GM12878 (cell line): ENCODE measurements at regions not wholly inside any gene's neighbourhood (a gene's known extent, or its start where the extent isn't known, plus 50 kb on each side); places are given as distances from the start of the nearest gene placed in this dataset.

ENCODE experiments used
- ATAC-seq: fragments of 200-7000 bp; cut with Tn5 transposase; 3 replicates; pipeline ENCODE4 v1.9.1; 2020; ENCODE audit warnings: mild to moderate bottlenecking, moderate library complexity
- BruUV-seq: library from RNA; stranded (reverse); fragments of 400-500 nt; replicated peaks from 2 replicates; lab custom pipeline; 2021; lab: Mats Ljungman, UMichigan
- CTCF ChIA-PET: fragments of 300-600 bp; sonication (Branson Sonifier 250); formaldehyde crosslinking; extraction: SDS; loops from one replicate; lab custom pipeline; 2021; ENCODE audit warnings: inconsistent platforms; lab: Yijun Ruan, JAX
- POLR2A ChIA-PET: fragments of 350-600 bp; formaldehyde crosslinking; extraction: SDS; loops from one replicate; lab custom pipeline; 2021; ENCODE audit warnings: inconsistent platforms; lab: Charles Lee
- RAD21 ChIA-PET: fragments of 300-600 bp; sonication (Branson Sonifier 250); formaldehyde crosslinking; loops from one replicate; lab custom pipeline; 2023; ENCODE audit warnings: antibody characterized with exemption; ENCODE audit not compliant: unreplicated experiment; lab: Charles Lee
- SMC1A ChIA-PET: fragments of 300-600 bp; sonication (Branson Sonifier 250); formaldehyde crosslinking; loops from one replicate; lab custom pipeline; 2023; ENCODE audit not compliant: unreplicated experiment, uncharacterized antibody; lab: Charles Lee
- DNase-seq: peaks from one replicate; pipeline ENCODE4 v3.0.0-alpha.2; 2011; ENCODE audit warnings: low read depth, low spot score
- FAIRE-seq: peaks from 3 replicates; lab custom pipeline; 2011; peaks lifted over from hg19 to GRCh38; lab: Jason Lieb, UNC
- H2AFZ ChIP-seq: 2 replicates; pipeline ENCODE4 v1.6.0; 2011; ENCODE audit warnings: low read depth, low read length, control low read depth; ENCODE audit not compliant: control insufficient read depth
- H3K27ac ChIP-seq: 2 replicates; pipeline ENCODE4 v1.5.1; 2011; ENCODE audit warnings: control low read depth; ENCODE audit not compliant: control insufficient read depth, insufficient read depth
- H3K27me3 ChIP-seq, 2 experiments: replicated peaks in 1 of 2; 2 replicates each; pipeline versions ENCODE4 v1.6.0 to v1.6.1; 2011; ENCODE audit warnings: low read length in 1 of 2; ENCODE audit not compliant: control insufficient read depth in 2 of 2, insufficient read depth in 2 of 2
- H3K36me3 ChIP-seq, 2 experiments: 2 replicates each; pipeline ENCODE4 v1.5.1; 2011; ENCODE audit warnings: low read length in 1 of 2; ENCODE audit not compliant: control insufficient read depth in 2 of 2, insufficient read depth in 2 of 2
- H3K4me1 ChIP-seq: 2 replicates; pipeline ENCODE4 v1.6.1; 2011; ENCODE audit warnings: mild to moderate bottlenecking, low read length, moderate library complexity, mixed read lengths; ENCODE audit not compliant: control insufficient read depth, insufficient read depth
- H3K4me2 ChIP-seq: 2 replicates; pipeline ENCODE4 v1.6.0; 2011; ENCODE audit warnings: control low read depth; ENCODE audit not compliant: control insufficient read depth, insufficient read depth
- H3K4me3 ChIP-seq: fragments of 200-600 bp; sonication (generic); 2 replicates; pipeline ENCODE4 v1.5.1; 2016
- H3K79me2 ChIP-seq: 2 replicates; pipeline ENCODE4 v1.6.0; 2011; ENCODE audit warnings: low read length; ENCODE audit not compliant: control insufficient read depth, insufficient read depth
- H3K9ac ChIP-seq: 2 replicates; pipeline ENCODE4 v1.8.0; 2011; ENCODE audit warnings: low read length, control low read depth, mixed read lengths; ENCODE audit not compliant: control insufficient read depth, insufficient read depth
- H3K9me3 ChIP-seq: replicated peaks from 3 replicates; pipeline ENCODE4 v1.5.1; 2011; ENCODE audit warnings: mild to moderate bottlenecking, low read length; ENCODE audit not compliant: control insufficient read depth, insufficient read depth
- H4K20me1 ChIP-seq: 2 replicates; pipeline ENCODE4 v1.6.0; 2011; ENCODE audit not compliant: control insufficient read depth, insufficient read depth
- CBFB ChIP-seq: IDR thresholded peaks from 2 replicates; pipeline ENCODE4 v1.6.1; 2016; ENCODE audit warnings: antibody characterized with exemption, low read depth
- CBX3 ChIP-seq: fragments of 200-600 bp; sonication (generic); IDR thresholded peaks from 2 replicates; pipeline ENCODE4 v1.6.1; 2016; ENCODE audit warnings: low read depth, borderline replicate concordance
- CBX5 ChIP-seq: sonication (generic); IDR thresholded peaks from 2 replicates; pipeline ENCODE4 v1.6.1; 2016; ENCODE audit warnings: low read depth, moderate library complexity, mild to moderate bottlenecking, inconsistent platforms
- IKZF1 ChIP-seq: fragments of 450-650 bp; conservative IDR thresholded peaks from 2 replicates; pipeline ENCODE4 v1.6.1; 2017; ENCODE audit warnings: antibody characterized with exemption, mild to moderate bottlenecking
- MXI1 ChIP-seq: fragments of 150-350 bp; IDR thresholded peaks from 2 replicates; pipeline ENCODE4 v1.6.1; 2011; ENCODE audit warnings: low read depth, mild to moderate bottlenecking, inconsistent platforms, low read length, improper control_type of control experiment
- NR2F1 ChIP-seq: fragments of 450-650 bp; conservative IDR thresholded peaks from 2 replicates; pipeline ENCODE4 v1.6.1; 2017; ENCODE audit warnings: mild to moderate bottlenecking
- SIX5 ChIP-seq: IDR thresholded peaks from 2 replicates; pipeline ENCODE4 v1.6.1; 2011; ENCODE audit warnings: mild to moderate bottlenecking, low read depth, low read length, moderate library complexity; ENCODE audit not compliant: severe bottlenecking
- TAF1 ChIP-seq: IDR thresholded peaks from 2 replicates; pipeline ENCODE4 v1.6.1; 2011; ENCODE audit warnings: mild to moderate bottlenecking, low read depth, low read length, borderline replicate concordance
- TCF7 ChIP-seq: IDR thresholded peaks from 2 replicates; pipeline ENCODE4 v1.6.1; 2014; ENCODE audit warnings: antibody characterized with exemption, borderline replicate concordance
- YY1 ChIP-seq: IDR thresholded peaks from 2 replicates; pipeline ENCODE4 v1.6.1; 2011; ENCODE audit warnings: low read depth, mild to moderate bottlenecking, low read length
- ZBED1 ChIP-seq: IDR thresholded peaks from 2 replicates; pipeline ENCODE4 v1.6.1; 2016; ENCODE audit warnings: borderline replicate concordance
- ZNF24 ChIP-seq: fragments of 450-650 bp; IDR thresholded peaks from 2 replicates; pipeline ENCODE4 v1.6.1; 2017; ENCODE audit warnings: antibody characterized with exemption, mild to moderate bottlenecking
- WGBS: methylation state at CpG from one replicate; pipeline ENCODE4 v1.1.6; 2016; ENCODE audit warnings: low lambda C conversion rate; ENCODE audit not compliant: insufficient replicate concordance, insufficient coverage; ENCODE audit errors: missing lambda C conversion rate; 5-methylcytosine and 5-hydroxymethylcytosine counted together
- in situ Hi-C: fragments of 300-500 bp; cut with MboI; formaldehyde crosslinking; loops from 9 replicates; pipeline ENCODE4 v1.14.3; 2018; ENCODE audit warnings: mixed read lengths
- intact Hi-C: fragments of 100-400 bp; cut with micrococcal nuclease; formaldehyde crosslinking; loops from one replicate; pipeline ENCODE4 v1.14.2; 2022; ENCODE audit not compliant: unreplicated experiment
- TF ChIP-seq, protein P1 (sequence below): fragments of 450-650 bp; conservative IDR thresholded peaks from 2 replicates; pipeline ENCODE4 v1.6.1; 2017; ENCODE audit warnings: mild to moderate bottlenecking, moderate library complexity
- TF ChIP-seq, protein P2 (sequence below): fragments of 450-650 bp; IDR thresholded peaks from 2 replicates; pipeline ENCODE4 v1.6.1; 2018; ENCODE audit warnings: mild to moderate bottlenecking, low read depth, moderate library complexity; ENCODE audit not compliant: partially characterized antibody
- TF ChIP-seq, protein P3 (sequence below): IDR thresholded peaks from 2 replicates; pipeline ENCODE4 v1.6.1; 2011; ENCODE audit warnings: mild to moderate bottlenecking, low read depth, low read length, moderate library complexity; ENCODE audit not compliant: insufficient replicate concordance
- TF ChIP-seq, protein P4 (sequence below): IDR thresholded peaks from 2 replicates; pipeline ENCODE4 v1.6.1; 2011; ENCODE audit warnings: borderline replicate concordance, low read depth, mild to moderate bottlenecking, moderate library complexity, low read length; ENCODE audit not compliant: insufficient read depth, poor library complexity, severe bottlenecking
- TF ChIP-seq, protein P5 (sequence below): fragments of 150-350 bp; IDR thresholded peaks from 2 replicates; pipeline ENCODE4 v1.6.1; 2014; ENCODE audit warnings: mild to moderate bottlenecking, low read depth, low read length

DNA sequence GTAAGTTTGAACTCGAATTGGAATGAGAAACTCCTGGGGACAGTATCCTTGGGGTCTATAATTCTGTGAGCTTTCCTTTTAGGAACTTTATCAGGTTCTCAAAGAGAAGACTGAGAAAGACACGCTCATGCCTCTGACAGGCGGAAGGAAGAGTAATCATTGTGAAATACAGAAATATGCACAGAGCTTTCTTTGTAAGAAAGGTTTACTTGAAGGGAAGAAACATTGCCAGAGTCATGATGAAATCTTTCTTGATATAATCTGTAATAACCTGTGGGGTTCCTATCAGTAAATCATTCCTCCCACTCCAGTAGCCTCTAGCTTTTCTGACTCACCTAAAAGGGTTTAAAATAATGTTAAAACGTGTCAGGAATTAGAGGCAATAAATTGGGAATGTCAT is 83.6 kb upstream of the CCDC39 start:
- in situ Hi-C loops = no loop called here
- no peak for ATAC-seq
- Histone ChIP-seq H3K36me3 (no peaks in the 10 kb centered on the region), H3K9me3 (no peaks in the 10 kb centered on the region), H3K9ac (no peak overlapping the region), H3K79me2 (no peaks in the 10 kb centered on the region), H3K4me1 (no peaks in the 10 kb centered on the region), H2AFZ (no peak overlapping the region), H3K4me3 (no peak overlapping the region), H3K4me2 (no peak overlapping the region), H3K27me3 (no peaks in the 10 kb centered on the region), H3K27ac (no peak overlapping the region), H4K20me1 (no peaks in the 10 kb centered on the region)
- ChIA-PET POLR2A (no interaction called here), RAD21 (no interaction called here), CTCF (interaction anchor here (1.0 to 1.4 kb wide), 2 partner anchors 19 to 38 kb away, joined by 3 read pairs; no protein-coding TSS in a partner anchor), SMC1A (interaction anchor here (0.6 to 0.9 kb wide), 2 partner anchors 13 to 1823 kb away, joined by 3 read pairs; no protein-coding TSS in a partner anchor)
- intact Hi-C loops = no loop called here
- no TSS peak for BruUV-seq
- no peak for DNase-seq
- 16% methylated on average over 4 of the region's 4 CpGs for WGBS
- no peak for FAIRE-seq
- TF ChIP-seq, protein P1, sequence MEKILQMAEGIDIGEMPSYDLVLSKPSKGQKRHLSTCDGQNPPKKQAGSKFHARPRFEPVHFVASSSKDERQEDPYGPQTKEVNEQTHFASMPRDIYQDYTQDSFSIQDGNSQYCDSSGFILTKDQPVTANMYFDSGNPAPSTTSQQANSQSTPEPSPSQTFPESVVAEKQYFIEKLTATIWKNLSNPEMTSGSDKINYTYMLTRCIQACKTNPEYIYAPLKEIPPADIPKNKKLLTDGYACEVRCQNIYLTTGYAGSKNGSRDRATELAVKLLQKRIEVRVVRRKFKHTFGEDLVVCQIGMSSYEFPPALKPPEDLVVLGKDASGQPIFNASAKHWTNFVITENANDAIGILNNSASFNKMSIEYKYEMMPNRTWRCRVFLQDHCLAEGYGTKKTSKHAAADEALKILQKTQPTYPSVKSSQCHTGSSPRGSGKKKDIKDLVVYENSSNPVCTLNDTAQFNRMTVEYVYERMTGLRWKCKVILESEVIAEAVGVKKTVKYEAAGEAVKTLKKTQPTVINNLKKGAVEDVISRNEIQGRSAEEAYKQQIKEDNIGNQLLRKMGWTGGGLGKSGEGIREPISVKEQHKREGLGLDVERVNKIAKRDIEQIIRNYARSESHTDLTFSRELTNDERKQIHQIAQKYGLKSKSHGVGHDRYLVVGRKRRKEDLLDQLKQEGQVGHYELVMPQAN = no peak
- TF ChIP-seq CBX3 = no peak
- no peak for TF ChIP-seq TCF7
- TF ChIP-seq MXI1 = no peak
- no peak for TF ChIP-seq TAF1
- TF ChIP-seq YY1 = no peak
- TF ChIP-seq, protein P2, sequence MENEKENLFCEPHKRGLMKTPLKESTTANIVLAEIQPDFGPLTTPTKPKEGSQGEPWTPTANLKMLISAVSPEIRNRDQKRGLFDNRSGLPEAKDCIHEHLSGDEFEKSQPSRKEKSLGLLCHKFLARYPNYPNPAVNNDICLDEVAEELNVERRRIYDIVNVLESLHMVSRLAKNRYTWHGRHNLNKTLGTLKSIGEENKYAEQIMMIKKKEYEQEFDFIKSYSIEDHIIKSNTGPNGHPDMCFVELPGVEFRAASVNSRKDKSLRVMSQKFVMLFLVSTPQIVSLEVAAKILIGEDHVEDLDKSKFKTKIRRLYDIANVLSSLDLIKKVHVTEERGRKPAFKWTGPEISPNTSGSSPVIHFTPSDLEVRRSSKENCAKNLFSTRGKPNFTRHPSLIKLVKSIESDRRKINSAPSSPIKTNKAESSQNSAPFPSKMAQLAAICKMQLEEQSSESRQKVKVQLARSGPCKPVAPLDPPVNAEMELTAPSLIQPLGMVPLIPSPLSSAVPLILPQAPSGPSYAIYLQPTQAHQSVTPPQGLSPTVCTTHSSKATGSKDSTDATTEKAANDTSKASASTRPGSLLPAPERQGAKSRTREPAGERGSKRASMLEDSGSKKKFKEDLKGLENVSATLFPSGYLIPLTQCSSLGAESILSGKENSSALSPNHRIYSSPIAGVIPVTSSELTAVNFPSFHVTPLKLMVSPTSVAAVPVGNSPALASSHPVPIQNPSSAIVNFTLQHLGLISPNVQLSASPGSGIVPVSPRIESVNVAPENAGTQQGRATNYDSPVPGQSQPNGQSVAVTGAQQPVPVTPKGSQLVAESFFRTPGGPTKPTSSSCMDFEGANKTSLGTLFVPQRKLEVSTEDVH = no peak
- TF ChIP-seq ZNF24 = no peak
- TF ChIP-seq, protein P3, sequence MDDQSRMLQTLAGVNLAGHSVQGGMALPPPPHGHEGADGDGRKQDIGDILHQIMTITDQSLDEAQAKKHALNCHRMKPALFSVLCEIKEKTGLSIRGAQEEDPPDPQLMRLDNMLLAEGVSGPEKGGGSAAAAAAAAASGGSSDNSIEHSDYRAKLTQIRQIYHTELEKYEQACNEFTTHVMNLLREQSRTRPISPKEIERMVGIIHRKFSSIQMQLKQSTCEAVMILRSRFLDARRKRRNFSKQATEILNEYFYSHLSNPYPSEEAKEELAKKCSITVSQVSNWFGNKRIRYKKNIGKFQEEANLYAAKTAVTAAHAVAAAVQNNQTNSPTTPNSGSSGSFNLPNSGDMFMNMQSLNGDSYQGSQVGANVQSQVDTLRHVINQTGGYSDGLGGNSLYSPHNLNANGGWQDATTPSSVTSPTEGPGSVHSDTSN = no peak
- TF ChIP-seq NR2F1 = no peak
- TF ChIP-seq SIX5 = no peak
- no peak for TF ChIP-seq CBFB
- TF ChIP-seq IKZF1 = no peak
- TF ChIP-seq, protein P4, sequence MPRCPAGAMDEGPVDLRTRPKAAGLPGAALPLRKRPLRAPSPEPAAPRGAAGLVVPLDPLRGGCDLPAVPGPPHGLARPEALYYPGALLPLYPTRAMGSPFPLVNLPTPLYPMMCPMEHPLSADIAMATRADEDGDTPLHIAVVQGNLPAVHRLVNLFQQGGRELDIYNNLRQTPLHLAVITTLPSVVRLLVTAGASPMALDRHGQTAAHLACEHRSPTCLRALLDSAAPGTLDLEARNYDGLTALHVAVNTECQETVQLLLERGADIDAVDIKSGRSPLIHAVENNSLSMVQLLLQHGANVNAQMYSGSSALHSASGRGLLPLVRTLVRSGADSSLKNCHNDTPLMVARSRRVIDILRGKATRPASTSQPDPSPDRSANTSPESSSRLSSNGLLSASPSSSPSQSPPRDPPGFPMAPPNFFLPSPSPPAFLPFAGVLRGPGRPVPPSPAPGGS = no peak
- no peak for TF ChIP-seq CBX5
- TF ChIP-seq, protein P5, sequence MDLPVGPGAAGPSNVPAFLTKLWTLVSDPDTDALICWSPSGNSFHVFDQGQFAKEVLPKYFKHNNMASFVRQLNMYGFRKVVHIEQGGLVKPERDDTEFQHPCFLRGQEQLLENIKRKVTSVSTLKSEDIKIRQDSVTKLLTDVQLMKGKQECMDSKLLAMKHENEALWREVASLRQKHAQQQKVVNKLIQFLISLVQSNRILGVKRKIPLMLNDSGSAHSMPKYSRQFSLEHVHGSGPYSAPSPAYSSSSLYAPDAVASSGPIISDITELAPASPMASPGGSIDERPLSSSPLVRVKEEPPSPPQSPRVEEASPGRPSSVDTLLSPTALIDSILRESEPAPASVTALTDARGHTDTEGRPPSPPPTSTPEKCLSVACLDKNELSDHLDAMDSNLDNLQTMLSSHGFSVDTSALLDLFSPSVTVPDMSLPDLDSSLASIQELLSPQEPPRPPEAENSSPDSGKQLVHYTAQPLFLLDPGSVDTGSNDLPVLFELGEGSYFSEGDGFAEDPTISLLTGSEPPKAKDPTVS = no peak
- TF ChIP-seq ZBED1 = no peak
